Mesothelial cell of epicardium (in vitro differentiated cells): ENCODE measurements at regions not wholly inside any gene's neighbourhood (a gene's known extent, or its start where the extent isn't known, plus 50 kb on each side); places are given as distances from the start of the nearest gene placed in this dataset.

Experiments
- DNase-seq, 2 experiments: peaks; one replicate each; pipeline ENCODE4 v3.0.0; 2021; ENCODE audit warnings: low spot score in 2 of 2; ENCODE audit not compliant: unreplicated experiment in 2 of 2
- H3K27ac Mint-ChIP-seq: 2 replicates; pipeline ENCODE4 v1.8.0; 2021; ENCODE audit warnings: mixed read lengths
- H3K27me3 Mint-ChIP-seq: 2 replicates; pipeline ENCODE4 v1.8.0; 2021; ENCODE audit warnings: low read depth, mixed read lengths
- H3K36me3 Mint-ChIP-seq: 2 replicates; pipeline ENCODE4 v1.8.0; 2021; ENCODE audit warnings: mixed read lengths
- H3K4me1 Mint-ChIP-seq: 2 replicates; pipeline ENCODE4 v1.8.0; 2021; ENCODE audit warnings: mixed read lengths
- H3K4me3 Mint-ChIP-seq: 2 replicates; pipeline ENCODE4 v1.8.0; 2021; ENCODE audit warnings: mild to moderate bottlenecking, moderate library complexity, mixed read lengths
- H3K9me3 Mint-ChIP-seq: 2 replicates; pipeline ENCODE4 v1.8.0; 2021; ENCODE audit warnings: mixed read lengths
- CTCF ChIP-seq: fragments of 200-600 bp; sonication (generic); IDR thresholded peaks from one replicate; pipeline ENCODE4 v1.5.0; 2021; ENCODE audit warnings: antibody characterized with exemption; ENCODE audit not compliant: unreplicated experiment

DNA sequence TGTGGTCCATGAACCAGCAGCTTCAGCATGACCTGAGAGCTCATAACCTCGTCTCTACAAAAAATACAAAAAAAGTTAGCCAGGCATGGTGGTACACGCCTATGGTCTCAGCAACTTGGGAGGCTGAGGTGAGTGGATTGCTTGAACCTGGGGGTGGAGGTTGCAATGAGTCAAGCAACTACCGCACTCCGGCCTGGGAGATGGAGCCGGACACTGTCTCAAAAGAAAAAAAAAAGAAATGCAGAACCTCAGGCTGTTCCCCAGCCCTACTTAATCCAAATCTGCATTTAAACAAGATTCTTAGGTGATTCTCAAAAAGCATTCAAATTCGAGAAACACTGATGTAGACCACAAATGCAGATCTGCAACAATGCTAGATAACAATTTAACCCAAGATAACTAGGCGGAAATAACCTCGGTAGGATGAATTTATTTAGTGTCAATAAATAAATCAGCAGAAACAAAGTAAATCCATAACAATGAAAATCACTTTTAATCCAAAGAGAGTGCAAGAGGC is 203.5 kb downstream of the SP3 start:
- DNase-seq: no peak
- Mint-ChIP-seq H3K9me3 (no peaks in the 10 kb centered on the region), H3K27me3 (no peaks in the 10 kb centered on the region), H3K27ac (no peak overlapping the region), H3K4me1 (peaks cover 8% of the 10 kb centered on the region), H3K36me3 (no peaks in the 10 kb centered on the region), H3K4me3 (no peak overlapping the region)
- TF ChIP-seq CTCF: no peak

DNA sequence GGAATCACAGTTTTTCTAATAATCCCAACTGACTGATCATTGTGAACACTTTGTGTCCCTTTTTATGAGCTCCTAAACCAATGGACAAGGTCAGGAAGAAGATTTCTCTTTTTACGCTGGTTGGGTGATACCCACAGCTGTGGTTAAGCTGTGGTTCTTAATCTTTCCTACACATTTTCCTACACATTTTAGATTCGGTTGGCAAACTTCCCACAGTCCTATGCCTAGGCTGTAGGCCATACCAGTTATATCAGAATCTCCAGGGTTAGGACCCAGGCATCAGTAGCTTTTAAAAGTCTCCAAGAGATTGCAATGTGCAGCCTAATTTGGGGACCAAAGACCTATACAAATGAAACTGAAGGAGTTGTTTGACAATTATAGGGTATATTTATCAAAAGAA is 203.0 kb downstream of the SP3 start:
- no peaks in the 10 kb centered on the region for H3K27me3 Mint-ChIP-seq
- H3K36me3 Mint-ChIP-seq: no peaks in the 10 kb centered on the region
- no peak for TF ChIP-seq CTCF
- H3K4me1 Mint-ChIP-seq: peaks cover 8% of the 10 kb centered on the region
- no peaks in the 10 kb centered on the region for H3K9me3 Mint-ChIP-seq
- H3K27ac Mint-ChIP-seq: no peak overlapping the region
- DNase-seq: no peak
- no peak overlapping the region for H3K4me3 Mint-ChIP-seq

- DNase-seq: no peak
- Mint-ChIP-seq H3K36me3 (no peaks in the 10 kb centered on the region), H3K4me3 (no peak overlapping the region), H3K27me3 (no peaks in the 10 kb centered on the region), H3K27ac (no peak overlapping the region), H3K9me3 (no peaks in the 10 kb centered on the region), H3K4me1 (peaks cover 8% of the 10 kb centered on the region)
- no peak for TF ChIP-seq CTCF
Observed at GRCh38 chr2:173762864-173763263, 202.3 kb downstream of the SP3 start.

- TF ChIP-seq CTCF: no peak
- no peak for DNase-seq
- Mint-ChIP-seq H3K9me3 (no peaks in the 10 kb centered on the region), H3K4me3 (no peak overlapping the region), H3K27ac (no peak overlapping the region), H3K36me3 (no peaks in the 10 kb centered on the region), H3K4me1 (peaks cover 8% of the 10 kb centered on the region), H3K27me3 (no peaks in the 10 kb centered on the region)
Observed at GRCh38 chr2:173763641-173764040, 201.5 kb downstream of the SP3 start.

- no peaks in the 10 kb centered on the region for H3K9me3 Mint-ChIP-seq
- H3K4me3 Mint-ChIP-seq: no peak overlapping the region
- H3K27me3 Mint-ChIP-seq: no peaks in the 10 kb centered on the region
- no peaks in the 10 kb centered on the region for H3K36me3 Mint-ChIP-seq
- no peak for TF ChIP-seq CTCF
- DNase-seq: no peak
- peaks cover 5% of the 10 kb centered on the region for H3K4me1 Mint-ChIP-seq
- H3K27ac Mint-ChIP-seq: no peak overlapping the region
Observed at GRCh38 chr2:173764094-173764493, 201.1 kb downstream of the SP3 start.
